GM18517 (cell line): ENCODE measurements at regions not wholly inside any gene's neighbourhood (a gene's known extent, or its start where the extent isn't known, plus 50 kb on each side); places are given as distances from the start of the nearest gene placed in this dataset.

Experiments
- ATAC-seq: cut with Tn5 transposase; IDR thresholded peaks from one replicate; pipeline ENCODE4 v1.9.1; 2021; ENCODE audit warnings: mild to moderate bottlenecking, moderate library complexity; ENCODE audit not compliant: unreplicated experiment

GRCh38 chr5:45195026-45195425, 386.3 kb downstream of the MRPS30 start:
- no peak for ATAC-seq
